ENCODE measurements at regions not wholly inside any gene's neighbourhood (a gene's known extent, or its start where the extent isn't known, plus 50 kb on each side); places are given as distances from the start of the nearest gene placed in this dataset.

GRCh38 chr3:124461838-124462632 lies 268.2 kb upstream of the UMPS start:
- no peak overlapping the region for H3K4me3 ChIP-seq (ENCODE audit: insufficient read depth, low read depth, low read length, poor library complexity, severe bottlenecking)
- no peaks in the 10 kb centered on the region for H3K27me3 ChIP-seq (replicated peaks; ENCODE audit: control insufficient read depth, insufficient read depth, low read length, poor library complexity, severe bottlenecking)
- no peaks in the 10 kb centered on the region for H3K36me3 ChIP-seq (ENCODE audit: control insufficient read depth, insufficient read depth, low read length)
- DNase-seq = no peak
- H3K4me1 ChIP-seq (ENCODE audit: control insufficient read depth, insufficient read depth, low read length, poor library complexity, severe bottlenecking) = no peaks in the 10 kb centered on the region
- no peaks in the 10 kb centered on the region for H3K9me3 ChIP-seq (ENCODE audit: control insufficient read depth, low read length)
- H3K27ac ChIP-seq (ENCODE audit: insufficient read depth, low read length, poor library complexity, severe bottlenecking) = no peak overlapping the region

- DNase-seq = no peak
- Histone ChIP-seq H3K27me3 (replicated peaks; ENCODE audit: control insufficient read depth, insufficient read depth, low read length, poor library complexity, severe bottlenecking) (no peaks in the 10 kb centered on the region), H3K4me1 (ENCODE audit: control insufficient read depth, insufficient read depth, low read length, poor library complexity, severe bottlenecking) (no peaks in the 10 kb centered on the region), H3K36me3 (ENCODE audit: control insufficient read depth, insufficient read depth, low read length) (no peaks in the 10 kb centered on the region), H3K4me3 (ENCODE audit: insufficient read depth, low read depth, low read length, poor library complexity, severe bottlenecking) (no peak overlapping the region), H3K27ac (ENCODE audit: insufficient read depth, low read length, poor library complexity, severe bottlenecking) (no peak overlapping the region), H3K9me3 (ENCODE audit: control insufficient read depth, low read length) (no peaks in the 10 kb centered on the region)
These were observed 267.0 kb upstream of the UMPS start for GRCh38 chr3:124463234-124463633.

GRCh38 chr3:124467980-124468902 lies 262.0 kb upstream of the UMPS start:
- Histone ChIP-seq H3K36me3 (ENCODE audit: control insufficient read depth, insufficient read depth, low read length) (no peaks in the 10 kb centered on the region), H3K4me1 (ENCODE audit: control insufficient read depth, insufficient read depth, low read length, poor library complexity, severe bottlenecking) (no peaks in the 10 kb centered on the region), H3K27ac (ENCODE audit: insufficient read depth, low read length, poor library complexity, severe bottlenecking) (no peak overlapping the region), H3K27me3 (replicated peaks; ENCODE audit: control insufficient read depth, insufficient read depth, low read length, poor library complexity, severe bottlenecking) (no peaks in the 10 kb centered on the region), H3K4me3 (ENCODE audit: insufficient read depth, low read depth, low read length, poor library complexity, severe bottlenecking) (no peak overlapping the region), H3K9me3 (ENCODE audit: control insufficient read depth, low read length) (no peaks in the 10 kb centered on the region)
- no peak for DNase-seq

GRCh38 chr3:124469555-124469954 lies 260.7 kb upstream of the UMPS start:
- Histone ChIP-seq H3K9me3 (ENCODE audit: control insufficient read depth, low read length) (no peaks in the 10 kb centered on the region), H3K4me1 (ENCODE audit: control insufficient read depth, insufficient read depth, low read length, poor library complexity, severe bottlenecking) (no peaks in the 10 kb centered on the region), H3K4me3 (ENCODE audit: insufficient read depth, low read depth, low read length, poor library complexity, severe bottlenecking) (no peak overlapping the region), H3K27ac (ENCODE audit: insufficient read depth, low read length, poor library complexity, severe bottlenecking) (no peak overlapping the region), H3K27me3 (replicated peaks; ENCODE audit: control insufficient read depth, insufficient read depth, low read length, poor library complexity, severe bottlenecking) (no peaks in the 10 kb centered on the region), H3K36me3 (ENCODE audit: control insufficient read depth, insufficient read depth, low read length) (no peaks in the 10 kb centered on the region)
- no peak for DNase-seq

- Histone ChIP-seq H3K27me3 (replicated peaks; ENCODE audit: control insufficient read depth, insufficient read depth, low read length, poor library complexity, severe bottlenecking) (no peaks in the 10 kb centered on the region), H3K27ac (ENCODE audit: insufficient read depth, low read length, poor library complexity, severe bottlenecking) (no peak overlapping the region), H3K9me3 (ENCODE audit: control insufficient read depth, low read length) (no peaks in the 10 kb centered on the region), H3K4me1 (ENCODE audit: control insufficient read depth, insufficient read depth, low read length, poor library complexity, severe bottlenecking) (no peaks in the 10 kb centered on the region), H3K36me3 (ENCODE audit: control insufficient read depth, insufficient read depth, low read length) (no peaks in the 10 kb centered on the region), H3K4me3 (ENCODE audit: insufficient read depth, low read depth, low read length, poor library complexity, severe bottlenecking) (no peak overlapping the region)
- DNase-seq = no peak
These were observed 251.4 kb upstream of the UMPS start for GRCh38 chr3:124478830-124479229.

GRCh38 chr3:124483915-124484470 lies 246.3 kb upstream of the UMPS start:
- H3K27me3 ChIP-seq (replicated peaks; ENCODE audit: control insufficient read depth, insufficient read depth, low read length, poor library complexity, severe bottlenecking) = no peaks in the 10 kb centered on the region
- H3K4me3 ChIP-seq (ENCODE audit: insufficient read depth, low read depth, low read length, poor library complexity, severe bottlenecking) = no peak overlapping the region
- H3K27ac ChIP-seq (ENCODE audit: insufficient read depth, low read length, poor library complexity, severe bottlenecking) = no peak overlapping the region
- no peak for DNase-seq
- no peaks in the 10 kb centered on the region for H3K4me1 ChIP-seq (ENCODE audit: control insufficient read depth, insufficient read depth, low read length, poor library complexity, severe bottlenecking)
- no peaks in the 10 kb centered on the region for H3K36me3 ChIP-seq (ENCODE audit: control insufficient read depth, insufficient read depth, low read length)
- no peaks in the 10 kb centered on the region for H3K9me3 ChIP-seq (ENCODE audit: control insufficient read depth, low read length)

- Histone ChIP-seq H3K9me3 (ENCODE audit: control insufficient read depth, low read length) (no peaks in the 10 kb centered on the region), H3K27me3 (replicated peaks; ENCODE audit: control insufficient read depth, insufficient read depth, low read length, poor library complexity, severe bottlenecking) (no peaks in the 10 kb centered on the region), H3K4me1 (ENCODE audit: control insufficient read depth, insufficient read depth, low read length, poor library complexity, severe bottlenecking) (no peaks in the 10 kb centered on the region), H3K36me3 (ENCODE audit: control insufficient read depth, insufficient read depth, low read length) (no peaks in the 10 kb centered on the region), H3K27ac (ENCODE audit: insufficient read depth, low read length, poor library complexity, severe bottlenecking) (no peak overlapping the region), H3K4me3 (ENCODE audit: insufficient read depth, low read depth, low read length, poor library complexity, severe bottlenecking) (no peak overlapping the region)
- no peak for DNase-seq
These were observed 243.9 kb upstream of the UMPS start for GRCh38 chr3:124486324-124486723.

GRCh38 chr3:124489506-124489905 lies 240.7 kb upstream of the UMPS start:
- H3K4me3 ChIP-seq (ENCODE audit: insufficient read depth, low read depth, low read length, poor library complexity, severe bottlenecking) = no peak overlapping the region
- no peak for DNase-seq
- no peaks in the 10 kb centered on the region for H3K9me3 ChIP-seq (ENCODE audit: control insufficient read depth, low read length)
- no peaks in the 10 kb centered on the region for H3K4me1 ChIP-seq (ENCODE audit: control insufficient read depth, insufficient read depth, low read length, poor library complexity, severe bottlenecking)
- H3K27ac ChIP-seq (ENCODE audit: insufficient read depth, low read length, poor library complexity, severe bottlenecking) = no peak overlapping the region
- no peaks in the 10 kb centered on the region for H3K27me3 ChIP-seq (replicated peaks; ENCODE audit: control insufficient read depth, insufficient read depth, low read length, poor library complexity, severe bottlenecking)
- H3K36me3 ChIP-seq (ENCODE audit: control insufficient read depth, insufficient read depth, low read length) = no peaks in the 10 kb centered on the region

GRCh38 chr3:124491098-124491497 lies 239.2 kb upstream of the UMPS start:
- Histone ChIP-seq H3K36me3 (ENCODE audit: control insufficient read depth, insufficient read depth, low read length) (no peaks in the 10 kb centered on the region), H3K4me3 (ENCODE audit: insufficient read depth, low read depth, low read length, poor library complexity, severe bottlenecking) (no peak overlapping the region), H3K27me3 (replicated peaks; ENCODE audit: control insufficient read depth, insufficient read depth, low read length, poor library complexity, severe bottlenecking) (no peaks in the 10 kb centered on the region), H3K9me3 (ENCODE audit: control insufficient read depth, low read length) (no peaks in the 10 kb centered on the region), H3K4me1 (ENCODE audit: control insufficient read depth, insufficient read depth, low read length, poor library complexity, severe bottlenecking) (no peaks in the 10 kb centered on the region), H3K27ac (ENCODE audit: insufficient read depth, low read length, poor library complexity, severe bottlenecking) (no peak overlapping the region)
- no peak for DNase-seq

GRCh38 chr3:124491875-124492274 lies 238.4 kb upstream of the UMPS start:
- Histone ChIP-seq H3K36me3 (ENCODE audit: control insufficient read depth, insufficient read depth, low read length) (no peaks in the 10 kb centered on the region), H3K27me3 (replicated peaks; ENCODE audit: control insufficient read depth, insufficient read depth, low read length, poor library complexity, severe bottlenecking) (no peaks in the 10 kb centered on the region), H3K9me3 (ENCODE audit: control insufficient read depth, low read length) (no peaks in the 10 kb centered on the region), H3K4me1 (ENCODE audit: control insufficient read depth, insufficient read depth, low read length, poor library complexity, severe bottlenecking) (no peaks in the 10 kb centered on the region), H3K4me3 (ENCODE audit: insufficient read depth, low read depth, low read length, poor library complexity, severe bottlenecking) (no peak overlapping the region), H3K27ac (ENCODE audit: insufficient read depth, low read length, poor library complexity, severe bottlenecking) (no peak overlapping the region)
- no peak for DNase-seq

Measured in effector memory CD4-positive, alpha-beta T cell (primary cell).